Neural crest cell (in vitro differentiated cells): ENCODE measurements at regions not wholly inside any gene's neighbourhood (a gene's known extent, or its start where the extent isn't known, plus 50 kb on each side); places are given as distances from the start of the nearest gene placed in this dataset.
"Not testable (repeated sequence)": the region's sequence is repeated elsewhere in the genome, so short reads cannot be mapped to it uniquely, and the experiment has no call there.

Source experiments
- DNase-seq: peaks from one replicate; pipeline ENCODE4 v3.0.0; 2021; ENCODE audit warnings: low read depth, mixed read lengths, low spot score
- H3K27ac Mint-ChIP-seq: one replicate; pipeline ENCODE4 v1.8.0; 2021; ENCODE audit warnings: mild to moderate bottlenecking, mixed read lengths; ENCODE audit not compliant: unreplicated experiment
- H3K27me3 Mint-ChIP-seq: 2 replicates; pipeline ENCODE4 v1.8.0; 2021; ENCODE audit warnings: low read depth, mild to moderate bottlenecking, mixed read lengths
- H3K36me3 Mint-ChIP-seq: 2 replicates; pipeline ENCODE4 v1.8.0; 2021; ENCODE audit warnings: low read depth, mild to moderate bottlenecking, mixed read lengths
- H3K4me1 Mint-ChIP-seq: 2 replicates; pipeline ENCODE4 v1.8.0; 2021; ENCODE audit warnings: mixed read lengths
- H3K4me3 Mint-ChIP-seq: one replicate; pipeline ENCODE4 v1.8.0; 2021; ENCODE audit warnings: mild to moderate bottlenecking, mixed read lengths
- H3K9me3 Mint-ChIP-seq: 2 replicates; pipeline ENCODE4 v1.8.0; 2021; ENCODE audit warnings: mixed read lengths
- CTCF ChIP-seq: fragments of 200-600 bp; sonication (generic); conservative IDR thresholded peaks from 2 replicates; pipeline ENCODE4 v1.5.0; 2021; ENCODE audit warnings: antibody characterized with exemption, mild to moderate bottlenecking

GRCh38 chr5:11392-11791, 80.6 kb upstream of the PLEKHG4B start:
- not testable (repeated sequence) for H3K27ac Mint-ChIP-seq, H3K4me3 Mint-ChIP-seq, H3K27me3 Mint-ChIP-seq, H3K9me3 Mint-ChIP-seq, H3K4me1 Mint-ChIP-seq, H3K36me3 Mint-ChIP-seq, DNase-seq

- Mint-ChIP-seq H3K9me3 (no peaks in the 10 kb centered on the region), H3K36me3 (no peaks in the 10 kb centered on the region), H3K27ac (no peak overlapping the region), H3K27me3 (peaks cover 14% of the 10 kb centered on the region), H3K4me1 (no peaks in the 10 kb centered on the region), H3K4me3 (peak overlapping the region; percentile 49)
- DNase-seq, result no peak
- TF ChIP-seq CTCF, result no peak
Observed at GRCh38 chr5:11898-12297, 80.1 kb upstream of the PLEKHG4B start.

- H3K27me3 Mint-ChIP-seq, result peaks cover 24% of the 10 kb centered on the region
- DNase-seq, result no peak
- H3K27ac Mint-ChIP-seq, result no peak overlapping the region
- no peaks in the 10 kb centered on the region for H3K36me3 Mint-ChIP-seq
- no peak for TF ChIP-seq CTCF
- H3K4me1 Mint-ChIP-seq, result no peaks in the 10 kb centered on the region
- H3K4me3 Mint-ChIP-seq, result no peak overlapping the region
- H3K9me3 Mint-ChIP-seq, result no peaks in the 10 kb centered on the region
Observed at GRCh38 chr5:13234-13633, 78.7 kb upstream of the PLEKHG4B start.

- DNase-seq, H3K27ac Mint-ChIP-seq, H3K4me1 Mint-ChIP-seq, H3K4me3 Mint-ChIP-seq, H3K9me3 Mint-ChIP-seq, H3K36me3 Mint-ChIP-seq: not testable (repeated sequence)
- peaks cover 35% of the 10 kb centered on the region for H3K27me3 Mint-ChIP-seq
Observed at GRCh38 chr5:14676-15075, 77.3 kb upstream of the PLEKHG4B start.

- DNase-seq, H3K36me3 Mint-ChIP-seq, H3K27ac Mint-ChIP-seq, H3K4me3 Mint-ChIP-seq, H3K4me1 Mint-ChIP-seq, H3K9me3 Mint-ChIP-seq: not testable (repeated sequence)
- peaks cover 84% of the 10 kb centered on the region for H3K27me3 Mint-ChIP-seq
Observed at GRCh38 chr5:20276-20675, 71.7 kb upstream of the PLEKHG4B start.

- no peak for DNase-seq
- no peak overlapping the region for H3K27ac Mint-ChIP-seq
- no peaks in the 10 kb centered on the region for H3K4me1 Mint-ChIP-seq
- H3K4me3 Mint-ChIP-seq, result no peak overlapping the region
- no peaks in the 10 kb centered on the region for H3K36me3 Mint-ChIP-seq
- H3K9me3 Mint-ChIP-seq, result peaks cover 2% of the 10 kb centered on the region
- H3K27me3 Mint-ChIP-seq, result peaks cover 83% of the 10 kb centered on the region
- TF ChIP-seq CTCF, result peak; percentile 52
Observed at GRCh38 chr5:21654-22233, 70.2 kb upstream of the PLEKHG4B start.

GRCh38 chr5:23907-24306, 68.1 kb upstream of the PLEKHG4B start:
- H3K4me3 Mint-ChIP-seq, H3K27ac Mint-ChIP-seq, H3K36me3 Mint-ChIP-seq, H3K9me3 Mint-ChIP-seq, H3K4me1 Mint-ChIP-seq, DNase-seq: not testable (repeated sequence)
- peaks cover 87% of the 10 kb centered on the region for H3K27me3 Mint-ChIP-seq

GRCh38 chr5:25067-25466, 66.9 kb upstream of the PLEKHG4B start:
- H3K27ac Mint-ChIP-seq, H3K4me3 Mint-ChIP-seq, H3K9me3 Mint-ChIP-seq, H3K36me3 Mint-ChIP-seq, DNase-seq, H3K4me1 Mint-ChIP-seq: not testable (repeated sequence)
- H3K27me3 Mint-ChIP-seq, result peaks cover 90% of the 10 kb centered on the region
